ENCODE measurements at regions not wholly inside any gene's neighbourhood (a gene's known extent, or its start where the extent isn't known, plus 50 kb on each side); places are given as distances from the start of the nearest gene placed in this dataset.

- TF ChIP-seq CTCF (IDR thresholded peaks at IDR 0.05): no peak
- no peak for TF ChIP-seq POLR2A (IDR thresholded peaks at IDR 0.05)
- no peak for TF ChIP-seq EP300 (IDR thresholded peaks at IDR 0.05)
Observed at GRCh38 chr6:85118233-85118632, 331.6 kb upstream of the NT5E start.

All from ovary (tissue), 3 donors.